ENCODE measurements at regions not wholly inside any gene's neighbourhood (a gene's known extent, or its start where the extent isn't known, plus 50 kb on each side); places are given as distances from the start of the nearest gene placed in this dataset.

- Mint-ChIP-seq H3K4me1 (ENCODE audit: low read depth, unreplicated experiment) (peaks cover 19% of the 10 kb centered on the region), H3K27ac (ENCODE audit: unreplicated experiment) (no peak overlapping the region), H3K36me3 (ENCODE audit: low read depth, unreplicated experiment) (peaks cover 1% of the 10 kb centered on the region), H3K4me3 (ENCODE audit: unreplicated experiment) (no peak overlapping the region), H3K27me3 (ENCODE audit: low read depth, unreplicated experiment) (no peaks in the 10 kb centered on the region), H3K9me3 (ENCODE audit: unreplicated experiment) (peaks cover 10% of the 10 kb centered on the region)
- Histone ChIP-seq H3K4me3 (ENCODE audit: insufficient read depth, low read depth, low read length) (no peak overlapping the region), H3K36me3 (ENCODE audit: insufficient read depth, low read length) (no peaks in the 10 kb centered on the region), H3K4me2 (ENCODE audit: low read length) (no peak overlapping the region), H3K27ac (ENCODE audit: low read depth, low read length) (no peak overlapping the region), H4K20me1 (ENCODE audit: insufficient read depth, low read length) (no peaks in the 10 kb centered on the region), H3K4me1 (ENCODE audit: insufficient read depth, low read length) (no peaks in the 10 kb centered on the region), H3K79me2 (ENCODE audit: insufficient read depth, low read length) (no peaks in the 10 kb centered on the region), H2AFZ (ENCODE audit: low read depth, low read length) (no peak overlapping the region), H3K9me3 (ENCODE audit: insufficient read depth, low read depth, low read length) (no peaks in the 10 kb centered on the region), H3K9ac (ENCODE audit: low read length) (no peak overlapping the region), H3K27me3 (ENCODE audit: insufficient read depth, low read length) (no peaks in the 10 kb centered on the region)
- TF ChIP-seq EZH2 (IDR thresholded peaks at IDR 0.05; ENCODE audit: insufficient read depth, low read length) (no peak), CTCF (IDR thresholded peaks at IDR 0.05; ENCODE audit: insufficient read depth, low read depth, low read length) (no peak)
- DNase-seq (ENCODE audit: low read depth) (no peak), FAIRE-seq (no peak)
Measured at GRCh38 chr5:57858905-57859304, 376.3 kb upstream of the ACTBL2 start.

- FAIRE-seq = no peak
- Histone ChIP-seq H3K4me2 (ENCODE audit: low read length) (no peak overlapping the region), H3K27ac (ENCODE audit: low read depth, low read length) (no peak overlapping the region), H2AFZ (ENCODE audit: low read depth, low read length) (no peak overlapping the region), H3K4me1 (ENCODE audit: insufficient read depth, low read length) (no peaks in the 10 kb centered on the region), H3K9ac (ENCODE audit: low read length) (no peak overlapping the region), H3K36me3 (ENCODE audit: insufficient read depth, low read length) (no peaks in the 10 kb centered on the region), H4K20me1 (ENCODE audit: insufficient read depth, low read length) (no peaks in the 10 kb centered on the region), H3K4me3 (ENCODE audit: insufficient read depth, low read depth, low read length) (no peak overlapping the region), H3K9me3 (ENCODE audit: insufficient read depth, low read depth, low read length) (no peaks in the 10 kb centered on the region), H3K27me3 (ENCODE audit: insufficient read depth, low read length) (no peaks in the 10 kb centered on the region), H3K79me2 (ENCODE audit: insufficient read depth, low read length) (no peaks in the 10 kb centered on the region)
- Mint-ChIP-seq H3K27me3 (ENCODE audit: low read depth, unreplicated experiment) (no peaks in the 10 kb centered on the region), H3K27ac (ENCODE audit: unreplicated experiment) (no peak overlapping the region), H3K9me3 (ENCODE audit: unreplicated experiment) (peaks cover 10% of the 10 kb centered on the region), H3K4me1 (ENCODE audit: low read depth, unreplicated experiment) (peaks cover 8% of the 10 kb centered on the region), H3K4me3 (ENCODE audit: unreplicated experiment) (no peak overlapping the region), H3K36me3 (ENCODE audit: low read depth, unreplicated experiment) (peaks cover 1% of the 10 kb centered on the region)
- TF ChIP-seq EZH2 (IDR thresholded peaks at IDR 0.05; ENCODE audit: insufficient read depth, low read length) (no peak), CTCF (IDR thresholded peaks at IDR 0.05; ENCODE audit: insufficient read depth, low read depth, low read length) (no peak)
- DNase-seq (ENCODE audit: low read depth) = no peak
Measured at GRCh38 chr5:57857696-57858095, 375.1 kb upstream of the ACTBL2 start.

GRCh38 chr5:57855831-57856230 lies 373.2 kb upstream of the ACTBL2 start:
- Histone ChIP-seq H3K27me3 (ENCODE audit: insufficient read depth, low read length) (no peaks in the 10 kb centered on the region), H3K79me2 (ENCODE audit: insufficient read depth, low read length) (no peaks in the 10 kb centered on the region)
- FAIRE-seq = no peak

More at GRCh38 chr5:57855831-57856230, 373.2 kb upstream of the ACTBL2 start:
- Histone ChIP-seq H4K20me1 (ENCODE audit: insufficient read depth, low read length) (no peaks in the 10 kb centered on the region), H3K9ac (ENCODE audit: low read length) (no peak overlapping the region), H3K27ac (ENCODE audit: low read depth, low read length) (no peak overlapping the region), H3K4me2 (ENCODE audit: low read length) (no peak overlapping the region), H3K4me3 (ENCODE audit: insufficient read depth, low read depth, low read length) (no peak overlapping the region), H3K9me3 (ENCODE audit: insufficient read depth, low read depth, low read length) (no peaks in the 10 kb centered on the region), H3K36me3 (ENCODE audit: insufficient read depth, low read length) (no peaks in the 10 kb centered on the region), H2AFZ (ENCODE audit: low read depth, low read length) (no peak overlapping the region), H3K4me1 (ENCODE audit: insufficient read depth, low read length) (no peaks in the 10 kb centered on the region)
- no peak overlapping the region for H3K4me3 Mint-ChIP-seq (ENCODE audit: unreplicated experiment)
- peaks cover 5% of the 10 kb centered on the region for H3K9me3 Mint-ChIP-seq (ENCODE audit: unreplicated experiment)
- H3K27me3 Mint-ChIP-seq (ENCODE audit: low read depth, unreplicated experiment) = no peaks in the 10 kb centered on the region
- peaks cover 1% of the 10 kb centered on the region for H3K36me3 Mint-ChIP-seq (ENCODE audit: low read depth, unreplicated experiment)
- peaks cover 1% of the 10 kb centered on the region for H3K4me1 Mint-ChIP-seq (ENCODE audit: low read depth, unreplicated experiment)
- DNase-seq (ENCODE audit: low read depth) = no peak
- TF ChIP-seq CTCF (IDR thresholded peaks at IDR 0.05; ENCODE audit: insufficient read depth, low read depth, low read length) = no peak
- no peak for TF ChIP-seq EZH2 (IDR thresholded peaks at IDR 0.05; ENCODE audit: insufficient read depth, low read length)
- no peak overlapping the region for H3K27ac Mint-ChIP-seq (ENCODE audit: unreplicated experiment)
